Liver (tissue), 8 donors: ENCODE measurements at regions not wholly inside any gene's neighbourhood (a gene's known extent, or its start where the extent isn't known, plus 50 kb on each side); places are given as distances from the start of the nearest gene placed in this dataset.

Source experiments
- DNase-seq: peaks from one replicate; pipeline ENCODE4 v3.0.0-alpha.2; 2017; ENCODE audit warnings: low spot score
- H3K27ac ChIP-seq, 2 donors: one replicate each; pipeline ENCODE4 v1.7.0; 2013; ENCODE audit warnings: inconsistent platforms in 2 of 2, low read length in 2 of 2, control low read depth in 1 of 2, low read depth in 1 of 2, mild to moderate bottlenecking in 1 of 2
- H3K27me3 ChIP-seq, 4 donors: one replicate each; pipeline versions ENCODE4 v1.6.1 to v1.7.0; 2013; ENCODE audit warnings: low read length in 3 of 4, inconsistent platforms in 1 of 4, mild to moderate bottlenecking in 1 of 4, moderate library complexity in 1 of 4; ENCODE audit not compliant: control insufficient read depth in 4 of 4, insufficient read depth in 4 of 4
- H3K36me3 ChIP-seq, 4 donors: one replicate each; pipeline versions ENCODE4 v1.6.1 to v1.7.0; 2013; ENCODE audit warnings: low read length in 3 of 4, mild to moderate bottlenecking in 3 of 4, low read depth in 1 of 4, moderate library complexity in 1 of 4; ENCODE audit not compliant: control insufficient read depth in 4 of 4, insufficient read depth in 3 of 4
- H3K4me1 ChIP-seq, 4 donors: one replicate each; pipeline versions ENCODE4 v1.6.1 to v1.7.0; 2013; ENCODE audit warnings: low read length in 3 of 4, mild to moderate bottlenecking in 3 of 4, moderate library complexity in 1 of 4; ENCODE audit not compliant: control insufficient read depth in 4 of 4, insufficient read depth in 4 of 4
- H3K4me3 ChIP-seq, 3 donors: one replicate each; pipeline versions ENCODE4 v1.6.1 to v1.7.0; 2013; ENCODE audit warnings: low read length in 3 of 3, control low read depth in 1 of 3, low read depth in 1 of 3, mild to moderate bottlenecking in 1 of 3
- H3K9ac ChIP-seq, 2 donors: one replicate each; pipeline ENCODE4 v1.7.0; 2013; ENCODE audit warnings: low read length in 2 of 2, mild to moderate bottlenecking in 2 of 2, moderate library complexity in 2 of 2, control low read depth in 1 of 2, low read depth in 1 of 2
- H3K9me3 ChIP-seq, 4 donors: one replicate each; pipeline versions ENCODE4 v1.6.1 to v1.7.0; 2013; ENCODE audit warnings: low read length in 3 of 4; ENCODE audit not compliant: control insufficient read depth in 4 of 4
- ATF3 ChIP-seq: IDR thresholded peaks from 2 replicates; pipeline ENCODE4 v1.6.1; 2016; ENCODE audit warnings: antibody characterized with exemption
- CTCF ChIP-seq: fragments of 150-350 bp; IDR thresholded peaks from 2 replicates; pipeline ENCODE4 v1.5.1; 2017; ENCODE audit warnings: improper control_type of control experiment, low read depth, low read length; ENCODE audit not compliant: missing input control
- FOXA1 ChIP-seq: IDR thresholded peaks from 2 replicates; pipeline ENCODE4 v1.6.1; 2016; ENCODE audit warnings: antibody characterized with exemption
- FOXA2 ChIP-seq: IDR thresholded peaks from 2 replicates; pipeline ENCODE4 v1.6.1; 2016; ENCODE audit warnings: antibody characterized with exemption
- GABPA ChIP-seq, 2 donors: IDR thresholded peaks in 1 of 2; conservative IDR thresholded peaks in 1 of 2; 2 replicates each; pipeline ENCODE4 v1.6.1; 2016; ENCODE audit warnings: antibody characterized with exemption in 2 of 2, mild to moderate bottlenecking in 1 of 2, moderate library complexity in 1 of 2
- HNF4A ChIP-seq, 2 donors: conservative IDR thresholded peaks; 2 replicates each; pipeline ENCODE4 v1.6.1; 2016; ENCODE audit warnings: antibody characterized with exemption in 2 of 2, mild to moderate bottlenecking in 2 of 2
- HNF4G ChIP-seq: IDR thresholded peaks from 2 replicates; pipeline ENCODE4 v1.6.1; 2016; ENCODE audit warnings: antibody characterized with exemption
- JUND ChIP-seq, 2 donors: IDR thresholded peaks; 2 replicates each; pipeline ENCODE4 v1.6.1; 2016; ENCODE audit warnings: antibody characterized with exemption in 2 of 2
- MAX ChIP-seq: IDR thresholded peaks from 2 replicates; pipeline ENCODE4 v1.6.1; 2016; ENCODE audit warnings: antibody characterized with exemption
- NR2F2 ChIP-seq: IDR thresholded peaks from 2 replicates; pipeline ENCODE4 v1.6.1; 2016; ENCODE audit warnings: antibody characterized with exemption
- RAD21 ChIP-seq, 2 donors: IDR thresholded peaks; 2 replicates each; pipeline ENCODE4 v1.6.1; 2016; ENCODE audit warnings: antibody characterized with exemption in 2 of 2, mild to moderate bottlenecking in 2 of 2
- REST ChIP-seq: IDR thresholded peaks from 2 replicates; pipeline ENCODE4 v1.6.1; 2016; ENCODE audit warnings: antibody characterized with exemption, mild to moderate bottlenecking
- RXRA ChIP-seq, 2 donors: IDR thresholded peaks; 2 replicates each; pipeline ENCODE4 v1.6.1; 2017 to 2018; ENCODE audit warnings: antibody characterized with exemption in 2 of 2, mild to moderate bottlenecking in 1 of 2
- SP1 ChIP-seq: IDR thresholded peaks from 2 replicates; pipeline ENCODE4 v1.6.1; 2018; ENCODE audit warnings: antibody characterized with exemption, mild to moderate bottlenecking
- TAF1 ChIP-seq: conservative IDR thresholded peaks from 2 replicates; pipeline ENCODE4 v1.6.1; 2016; ENCODE audit warnings: antibody characterized with exemption, mild to moderate bottlenecking
- YY1 ChIP-seq: IDR thresholded peaks from 2 replicates; pipeline ENCODE4 v1.6.1; 2016; ENCODE audit warnings: antibody characterized with exemption, mild to moderate bottlenecking
- ZBTB33 ChIP-seq: IDR thresholded peaks from 2 replicates; pipeline ENCODE4 v1.6.1; 2016; ENCODE audit warnings: antibody characterized with exemption
- WGBS: extraction: QIAGEN DNeasy Blood & Tissue Kit; methylation state at CpG from one replicate; pipeline ENCODE4 v1.1.7; 2013; 5-methylcytosine and 5-hydroxymethylcytosine counted together
- donor health status: healthy.
- donor health status: healthy.
- donor health status: healthy.
- donor health status: healthy.
- donor health status: healthy.

- Histone ChIP-seq H3K27me3 (no peaks in the 10 kb centered on the region), H3K9ac (no peak overlapping the region), H3K36me3 (no peaks in the 10 kb centered on the region), H3K4me3 (no peak overlapping the region), H3K27ac (no peak overlapping the region), H3K4me1 (no peaks in the 10 kb centered on the region), H3K9me3 (no peaks in the 10 kb centered on the region)
- no peak for TF ChIP-seq HNF4A (conservative IDR thresholded peaks at IDR 0.05)
- TF ChIP-seq REST = no peak
- no peak for TF ChIP-seq NR2F2
- TF ChIP-seq HNF4G = no peak
- no peak for TF ChIP-seq MAX
- no peak for TF ChIP-seq RAD21 (IDR thresholded peaks at IDR 0.05)
- TF ChIP-seq RXRA (IDR thresholded peaks at IDR 0.05) = no peak
- TF ChIP-seq YY1 = no peak
- no peak for TF ChIP-seq SP1
- TF ChIP-seq TAF1 = no peak
- no peak for TF ChIP-seq CTCF
- TF ChIP-seq ZBTB33 = no peak
- TF ChIP-seq ATF3 = no peak
- no peak for TF ChIP-seq GABPA (IDR thresholded peaks at IDR 0.05 in 1 of 2, conservative IDR thresholded peaks at IDR 0.05 in 1 of 2)
- 72% methylated on average over 4 of the region's 4 CpGs for WGBS
- DNase-seq = no peak
Measured at GRCh38 chr9:26604076-26604662, 288.4 kb downstream of the CAAP1 start.

GRCh38 chr9:26603617-26604016 lies 289.0 kb downstream of the CAAP1 start:
- Histone ChIP-seq H3K36me3 (no peaks in the 10 kb centered on the region), H3K4me1 (no peaks in the 10 kb centered on the region), H3K27me3 (no peaks in the 10 kb centered on the region), H3K4me3 (no peak overlapping the region), H3K9me3 (no peaks in the 10 kb centered on the region), H3K27ac (no peak overlapping the region), H3K9ac (no peak overlapping the region)
- DNase-seq = no peak
- no peak for TF ChIP-seq FOXA1
- TF ChIP-seq HNF4A (conservative IDR thresholded peaks at IDR 0.05) = no peak
- TF ChIP-seq REST = no peak
- no peak for TF ChIP-seq NR2F2
- TF ChIP-seq TAF1 = no peak
- no peak for TF ChIP-seq ZBTB33
- TF ChIP-seq ATF3 = no peak
- TF ChIP-seq SP1 = no peak
- no peak for TF ChIP-seq HNF4G
- no peak for TF ChIP-seq FOXA2
- no peak for TF ChIP-seq RAD21 (IDR thresholded peaks at IDR 0.05)
- no peak for TF ChIP-seq RXRA (IDR thresholded peaks at IDR 0.05)
- TF ChIP-seq JUND (IDR thresholded peaks at IDR 0.05) = no peak
- no peak for TF ChIP-seq MAX
